Gastrocnemius medialis (tissue), 4 donors: ENCODE measurements at regions not wholly inside any gene's neighbourhood (a gene's known extent, or its start where the extent isn't known, plus 50 kb on each side); places are given as distances from the start of the nearest gene placed in this dataset.
"Not testable (repeated sequence)": the region's sequence is repeated elsewhere in the genome, so short reads cannot be mapped to it uniquely, and the experiment has no call there.

Experiments used
- ATAC-seq, 2 donors: fragments of 150-250 bp; one replicate each; pipeline ENCODE4 v1.9.1; 2016
- DNase-seq, 2 donors: peaks; one replicate each; pipeline ENCODE4 v3.0.0-alpha.2; 2019
- H3K27ac ChIP-seq, 4 donors: fragments of 200-600 bp; sonication (generic); 1 replicate in 1 of 4; 2 replicates in 3 of 4; pipeline ENCODE4 v1.5.1; 2016 to 2018; ENCODE audit warnings: mild to moderate bottlenecking in 2 of 4, moderate library complexity in 1 of 4
- H3K27me3 ChIP-seq, 3 donors: fragments of 200-600 bp; sonication (generic) in 2 of 3; 1 replicate in 1 of 3; 2 replicates in 2 of 3; pipeline versions ENCODE4 v1.5.1 to v1.6.0; 2016 to 2019; ENCODE audit warnings: mild to moderate bottlenecking in 1 of 3, moderate library complexity in 1 of 3
- H3K36me3 ChIP-seq, 2 donors: fragments of 200-600 bp; sonication (generic) in 1 of 2; one replicate each; pipeline ENCODE4 v1.5.1; 2017 to 2018
- H3K4me1 ChIP-seq, 2 donors: fragments of 200-600 bp; sonication (generic) in 1 of 2; one replicate each; pipeline ENCODE4 v1.5.1; 2016 to 2017; ENCODE audit warnings: mild to moderate bottlenecking in 2 of 2
- H3K4me3 ChIP-seq, 4 donors: fragments of 200-600 bp; sonication (generic) in 3 of 4; 1 replicate in 1 of 4; 2 replicates in 3 of 4; pipeline ENCODE4 v1.5.1; 2016 to 2019; ENCODE audit warnings: mild to moderate bottlenecking in 2 of 4
- H3K9me3 ChIP-seq, 3 donors: fragments of 200-600 bp; sonication (generic) in 2 of 3; 1 replicate in 1 of 3; 2 replicates in 2 of 3; pipeline ENCODE4 v1.5.1; 2016 to 2019
- CTCF ChIP-seq, 5 experiments: fragments of 450-650 bp in 3 of 5; fragments of 200-600 bp in 2 of 5; sonication (generic) in 2 of 5; IDR thresholded peaks in 4 of 5; conservative IDR thresholded peaks in 1 of 5; 1 replicate in 4 of 5; 2 replicates in 1 of 5; pipeline ENCODE4 v1.5.1; 2016 to 2019; ENCODE audit warnings: antibody characterized with exemption in 5 of 5, mild to moderate bottlenecking in 3 of 5, moderate library complexity in 3 of 5
- POLR2A ChIP-seq, 2 donors: fragments of 450-650 bp; IDR thresholded peaks; one replicate each; pipeline ENCODE4 v1.6.1; 2017; ENCODE audit warnings: antibody characterized with exemption in 2 of 2, mild to moderate bottlenecking in 2 of 2, moderate library complexity in 2 of 2
- in situ Hi-C, 4 donors: fragments of 200-750 bp; cut with MboI; loops; one replicate each; pipeline versions ENCODE4 v1.15.0 to v1.8.0; 2017; ENCODE audit warnings: low sequenced_read_pairs in 4 of 4
- intact Hi-C: fragments of 100-400 bp; cut with DNase I; formaldehyde crosslinking; loops from one replicate; pipeline ENCODE4 v1.15.1; 2023; ENCODE audit warnings: low total_unique reads

- DNase-seq (no peak), ATAC-seq (no peak)
- Histone ChIP-seq H3K27ac (peak overlapping the region in 1 of 4 donors; percentile 26), H3K27me3 (no peaks in the 10 kb centered on the region), H3K36me3 (no peaks in the 10 kb centered on the region), H3K4me3 (no peak overlapping the region), H3K9me3 (no peaks in the 10 kb centered on the region), H3K4me1 (peaks cover 11 to 14% of the 10 kb centered on the region in 2 donors)
- in situ Hi-C loops (no loop called here), intact Hi-C loops (no loop called here)
- TF ChIP-seq CTCF (IDR thresholded peaks at IDR 0.05 in 4 of 5, conservative IDR thresholded peaks at IDR 0.05 in 1 of 5) (no peak), POLR2A (IDR thresholded peaks at IDR 0.05) (no peak)
These were observed 75.8 kb upstream of the LRPPRC start for GRCh38 chr2:44071454-44072046.

GRCh38 chr2:44073667-44074066, 77.9 kb upstream of the LRPPRC start:
- peak overlapping the region; percentile 79 to 95 (median 83) for H3K27ac ChIP-seq
- DNase-seq, H3K36me3 ChIP-seq, ATAC-seq, H3K4me3 ChIP-seq, in situ Hi-C loops, H3K9me3 ChIP-seq, H3K27me3 ChIP-seq: not testable (repeated sequence)
- peaks cover 13 to 19% of the 10 kb centered on the region in 2 donors for H3K4me1 ChIP-seq
- intact Hi-C loops: loop anchor here (2.0 kb wide), 2 partner anchors 29 to 51 kb away; no protein-coding TSS in a partner anchor

- in situ Hi-C loops: loop anchor here in 1 of 4 donors (25.0 kb wide), 1 partner anchor 213 kb away; the partner anchor contains the start of gene SLC3A1
- peaks cover 13 to 19% of the 10 kb centered on the region in 2 donors for H3K4me1 ChIP-seq
- H3K4me3 ChIP-seq, H3K9me3 ChIP-seq, H3K36me3 ChIP-seq, H3K27me3 ChIP-seq: not testable (repeated sequence)
- ATAC-seq (peak; percentile 27 to 44), DNase-seq (peak; percentile 44 to 77)
- intact Hi-C loops: loop anchor here (2.0 kb wide), 2 partner anchors 30 to 50 kb away; no protein-coding TSS in a partner anchor
- peak overlapping the region; percentile 79 to 95 (median 83) for H3K27ac ChIP-seq
These were observed 79.0 kb upstream of the LRPPRC start for GRCh38 chr2:44074795-44075194.

- in situ Hi-C loops: loop anchor here in 1 of 4 donors (25.0 kb wide), 1 partner anchor 212 kb away; the partner anchor contains the start of gene SLC3A1
- Histone ChIP-seq H3K9me3 (no peaks in the 10 kb centered on the region), H3K4me3 (no peak overlapping the region), H3K36me3 (no peaks in the 10 kb centered on the region), H3K4me1 (peaks cover 13 to 19% of the 10 kb centered on the region in 2 donors), H3K27ac (peak overlapping the region; percentile 86 to 95 (median 90)), H3K27me3 (no peaks in the 10 kb centered on the region)
- intact Hi-C loops: loop anchor here (2.0 kb wide), 2 partner anchors 31 to 49 kb away; no protein-coding TSS in a partner anchor
- peak; percentile 75 to 93 for DNase-seq
- TF ChIP-seq POLR2A (IDR thresholded peaks at IDR 0.05): peak in 1 of 2 donors; percentile 25
- TF ChIP-seq CTCF (IDR thresholded peaks at IDR 0.05 in 4 of 5, conservative IDR thresholded peaks at IDR 0.05 in 1 of 5): no peak
- ATAC-seq: peak; percentile 98 to 99
These were observed 79.8 kb upstream of the LRPPRC start for GRCh38 chr2:44075541-44075940.

- Histone ChIP-seq H3K27ac (peak overlapping the region; percentile 86 to 95 (median 90)), H3K4me1 (peaks cover 16 to 22% of the 10 kb centered on the region in 2 donors), H3K4me3 (no peak overlapping the region), H3K9me3 (no peaks in the 10 kb centered on the region), H3K27me3 (no peaks in the 10 kb centered on the region), H3K36me3 (no peaks in the 10 kb centered on the region)
- in situ Hi-C loops: loop anchor here in 1 of 4 donors (25.0 kb wide), 1 partner anchor 209 kb away; the partner anchor contains the start of gene SLC3A1
- intact Hi-C loops: no loop called here
- no peak for DNase-seq
- ATAC-seq: no peak
- TF ChIP-seq CTCF (IDR thresholded peaks at IDR 0.05 in 4 of 5, conservative IDR thresholded peaks at IDR 0.05 in 1 of 5): no peak
- TF ChIP-seq POLR2A (IDR thresholded peaks at IDR 0.05): no peak
These were observed 82.2 kb upstream of the LRPPRC start for GRCh38 chr2:44077942-44078511.
